OCI-M2 (cell line): ENCODE measurements at regions not wholly inside any gene's neighbourhood (a gene's known extent, or its start where the extent isn't known, plus 50 kb on each side); places are given as distances from the start of the nearest gene placed in this dataset.

Experiments used
- DNase-seq: peaks from one replicate; lab custom pipeline; 2025; ENCODE audit not compliant: unreplicated experiment; lab: John Stamatoyannopoulos, UW

DNA sequence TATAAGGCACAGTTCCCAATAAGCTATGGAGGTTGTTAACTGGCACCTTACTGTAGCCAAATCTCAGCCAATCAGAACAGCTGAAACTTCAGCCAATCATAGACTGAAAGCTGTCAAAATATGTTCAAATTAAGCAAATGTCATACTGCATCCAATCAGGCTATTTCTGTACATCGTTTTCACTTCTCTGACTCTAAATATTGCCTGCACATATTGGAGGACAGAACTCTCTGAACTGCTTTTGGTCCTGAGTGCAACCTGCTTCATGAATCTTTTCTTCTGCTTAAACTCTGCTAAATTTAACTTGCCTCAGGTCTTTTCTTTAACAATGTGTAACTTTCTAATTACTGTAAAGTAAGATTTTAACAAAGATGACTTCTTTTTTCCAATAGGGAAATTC, 1198.9 kb upstream of the PCDH7 start:
- no peak for DNase-seq

DNA sequence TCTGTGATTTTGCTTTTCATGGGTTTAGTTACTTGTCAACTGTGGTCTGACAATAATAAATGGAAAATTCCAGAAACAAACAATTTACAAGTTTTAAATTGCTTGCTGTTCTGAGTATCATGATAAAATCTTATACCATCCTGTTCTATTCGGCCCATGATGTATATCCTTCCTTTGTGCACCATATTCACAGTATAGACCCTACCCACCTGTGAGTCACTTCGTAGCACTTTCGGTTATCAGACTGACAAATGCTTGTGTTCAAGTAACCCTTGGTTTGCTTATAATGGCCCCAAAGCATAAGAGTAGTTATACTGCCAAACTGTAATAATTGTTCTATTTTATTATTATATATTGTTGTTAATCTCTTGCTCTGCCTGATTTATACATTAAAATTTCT, 1183.4 kb upstream of the PCDH7 start:
- DNase-seq, result no peak

DNA sequence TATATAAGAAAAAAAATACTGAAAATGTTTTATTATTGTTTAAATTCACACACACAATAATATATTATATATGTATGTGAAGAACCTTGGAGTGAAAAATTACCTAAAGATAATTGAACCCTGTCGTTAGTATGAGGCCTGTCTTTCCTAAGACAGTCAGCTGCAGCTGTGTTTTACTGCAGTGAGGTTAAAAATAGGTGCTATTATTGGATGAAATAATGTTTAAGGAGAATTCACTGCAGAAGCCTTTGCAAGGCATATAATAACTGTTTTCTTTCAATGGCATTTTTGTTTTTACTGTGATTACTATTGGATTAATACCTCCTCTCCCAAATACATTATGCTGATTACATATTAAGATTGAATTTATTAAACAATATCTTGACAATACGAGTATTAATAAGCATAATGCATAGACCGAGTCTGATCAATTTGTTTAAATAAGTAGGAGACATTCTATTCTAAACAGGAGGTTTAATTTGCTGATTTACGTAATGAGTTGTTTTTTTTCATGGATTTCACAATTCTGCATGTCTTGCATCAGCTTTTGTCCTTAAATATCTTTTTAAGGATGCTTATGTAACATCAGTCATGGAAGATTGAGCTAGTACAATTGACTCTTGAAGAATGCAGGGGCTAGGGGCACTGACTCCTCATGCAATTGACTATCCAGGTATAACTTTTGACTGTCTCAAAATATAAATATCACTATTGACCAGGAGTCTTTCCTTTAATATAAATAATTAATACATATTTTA, 1181.1 kb upstream of the PCDH7 start:
- DNase-seq, result no peak

DNA sequence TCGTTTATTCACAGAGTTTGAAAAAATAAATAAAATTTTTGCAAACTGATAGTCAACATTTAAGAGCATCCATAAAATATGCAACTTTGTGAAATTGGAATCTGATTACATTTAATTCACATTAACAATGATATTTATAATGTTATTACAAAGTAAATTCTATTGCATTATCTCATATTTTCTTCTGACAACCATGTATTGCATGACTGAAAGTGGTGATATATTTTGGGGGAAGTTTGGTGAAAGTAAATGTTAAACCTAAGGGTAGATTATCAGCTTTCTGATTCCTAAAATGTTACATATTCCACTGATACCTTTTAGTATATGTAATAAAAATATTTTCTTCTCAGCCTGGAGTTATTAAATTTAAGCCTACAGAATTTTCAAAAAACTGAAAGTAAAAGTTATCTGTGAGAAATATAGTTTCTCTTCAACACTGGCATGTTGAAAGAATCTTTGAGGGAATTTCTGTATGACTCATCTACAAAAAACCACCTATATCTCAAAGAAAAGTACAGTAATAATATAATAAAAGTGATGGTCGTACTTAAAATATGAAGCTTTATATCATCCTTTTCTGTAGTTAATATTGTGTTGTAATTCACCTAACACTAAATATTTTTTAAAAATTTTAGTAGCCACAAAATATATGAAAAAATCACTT, 1179.6 kb upstream of the PCDH7 start:
- no peak for DNase-seq

DNA sequence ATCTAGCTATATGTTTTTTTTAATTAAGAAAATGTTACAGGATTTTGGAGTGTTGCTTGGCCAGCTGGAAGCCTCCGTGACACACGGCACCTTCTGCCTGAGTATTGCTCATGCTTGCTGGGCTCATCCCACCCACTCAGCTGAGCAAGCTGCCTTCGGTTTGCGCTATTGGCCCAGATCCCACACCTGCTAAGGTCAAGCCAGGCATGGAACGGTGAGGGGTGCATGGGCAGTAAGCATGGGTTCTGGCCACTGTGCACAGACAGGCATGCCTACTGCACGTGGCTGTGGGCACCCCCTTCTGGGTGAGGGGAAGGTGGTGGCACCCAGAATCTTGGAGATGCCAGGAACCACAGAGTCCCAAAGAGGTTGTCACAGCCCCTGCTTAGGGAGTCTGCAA, 1178.4 kb upstream of the PCDH7 start:
- DNase-seq, result no peak

DNA sequence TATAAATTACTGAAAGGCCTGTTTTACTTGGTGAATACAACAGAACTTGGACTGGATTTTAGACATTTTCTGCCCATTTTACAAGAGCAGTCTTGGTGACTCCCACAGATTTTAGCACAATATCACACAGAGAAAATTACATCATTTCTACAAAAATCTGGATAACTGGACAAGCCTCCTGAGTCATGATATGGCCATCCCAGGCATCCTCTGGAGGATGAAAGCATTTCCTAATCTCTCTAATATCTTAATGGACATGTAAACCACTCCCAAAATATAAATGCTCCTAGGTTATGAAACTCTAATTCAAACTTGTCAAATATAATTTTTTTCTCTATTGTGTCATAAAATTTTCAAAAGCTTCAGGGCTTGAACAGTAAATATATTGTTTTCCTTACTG, 1170.8 kb upstream of the PCDH7 start:
- no peak for DNase-seq

DNA sequence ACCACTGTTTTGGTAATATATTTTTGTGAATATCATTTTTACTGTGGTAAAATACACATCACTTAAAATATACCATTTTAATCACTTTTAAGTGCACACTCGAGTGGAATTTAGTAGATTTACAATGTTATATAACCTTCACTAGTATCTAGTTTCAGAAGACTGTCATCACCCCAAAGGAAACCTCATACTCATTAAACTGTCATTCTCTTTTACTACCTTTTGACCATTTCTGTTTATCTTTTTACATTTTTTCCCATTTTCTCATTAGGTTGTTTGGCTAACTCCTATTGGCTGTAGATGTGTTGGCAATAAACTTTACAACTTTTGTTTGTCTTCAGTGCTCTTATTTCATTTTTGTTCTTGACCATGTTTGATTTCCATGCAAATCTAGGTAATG, 1168.3 kb upstream of the PCDH7 start:
- DNase-seq, result no peak

DNA sequence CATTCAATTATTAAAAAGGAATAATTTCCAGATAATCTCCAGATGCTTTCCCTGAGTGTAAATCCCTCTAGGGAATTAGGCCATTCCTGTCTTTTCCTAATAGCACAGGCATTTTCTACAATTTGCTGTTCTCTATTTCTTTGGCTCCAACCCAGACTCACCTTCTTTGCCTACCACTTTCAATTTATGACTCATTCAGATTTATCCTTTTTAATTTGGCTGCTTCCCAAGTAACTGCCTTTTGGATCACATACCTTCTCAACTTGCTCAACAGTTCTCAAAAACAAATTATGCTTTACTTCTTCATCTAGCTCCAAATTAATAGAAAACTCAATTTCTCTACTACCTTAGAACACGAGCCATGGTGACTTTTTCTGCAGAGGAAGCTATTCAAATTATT, 1166.3 kb upstream of the PCDH7 start:
- no peak for DNase-seq

DNA sequence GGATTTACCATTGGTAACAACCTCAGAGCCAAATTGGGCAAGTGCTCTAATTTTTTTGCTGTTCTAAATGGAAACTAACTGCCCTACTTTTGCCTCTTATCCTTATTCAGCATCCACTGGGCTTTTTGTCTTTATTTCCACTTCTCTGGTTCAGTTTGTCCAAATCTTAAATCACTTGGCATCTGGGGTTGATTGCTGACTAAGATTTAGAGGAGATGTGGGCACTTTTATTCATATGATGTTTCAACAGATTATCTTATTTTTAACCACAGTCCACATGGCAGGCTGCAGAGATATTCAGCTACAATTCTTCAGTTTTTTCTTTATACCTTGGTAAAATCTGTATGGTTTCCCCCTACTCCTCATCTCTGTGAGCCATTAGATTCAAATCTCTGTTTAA, 1161.4 kb upstream of the PCDH7 start:
- DNase-seq, result no peak

DNA sequence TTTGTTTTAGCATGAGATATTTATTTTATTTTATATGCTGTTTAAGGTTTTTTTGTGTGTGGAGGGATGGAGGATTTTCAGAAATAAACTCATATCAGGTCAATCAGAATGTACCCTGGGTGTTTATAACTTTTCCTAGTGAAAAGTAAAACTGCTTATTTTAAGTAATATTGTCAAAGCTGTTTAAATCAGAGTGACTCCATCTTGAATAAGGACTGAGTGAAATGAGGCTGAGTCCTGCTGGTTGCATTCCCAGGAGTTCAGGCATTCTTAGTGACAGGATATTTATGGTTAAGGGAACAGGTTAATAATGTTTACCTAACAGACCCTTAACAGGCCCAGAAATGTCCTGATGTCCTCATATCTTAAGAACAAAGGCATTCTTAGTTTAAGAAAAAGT, 1160.9 kb upstream of the PCDH7 start:
- DNase-seq, result no peak

DNA sequence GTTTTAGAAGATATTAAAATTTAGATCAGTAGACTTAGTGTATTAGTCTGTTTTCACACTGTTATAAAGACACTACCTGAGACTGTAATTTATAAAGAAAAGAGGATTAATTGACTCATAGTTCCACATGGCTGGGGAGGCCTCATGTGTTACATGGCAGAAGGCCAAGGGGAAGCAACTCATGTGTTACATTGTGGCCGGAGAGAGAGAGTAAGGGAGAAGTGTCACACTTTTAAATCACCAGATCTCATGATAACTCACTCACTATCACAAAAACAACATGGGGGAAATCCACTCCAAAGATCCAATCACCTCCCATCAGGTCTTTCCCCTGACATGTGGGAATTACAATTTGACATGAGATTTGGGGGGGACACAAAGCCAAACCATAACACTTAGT, 1159.7 kb upstream of the PCDH7 start:
- DNase-seq, result no peak

DNA sequence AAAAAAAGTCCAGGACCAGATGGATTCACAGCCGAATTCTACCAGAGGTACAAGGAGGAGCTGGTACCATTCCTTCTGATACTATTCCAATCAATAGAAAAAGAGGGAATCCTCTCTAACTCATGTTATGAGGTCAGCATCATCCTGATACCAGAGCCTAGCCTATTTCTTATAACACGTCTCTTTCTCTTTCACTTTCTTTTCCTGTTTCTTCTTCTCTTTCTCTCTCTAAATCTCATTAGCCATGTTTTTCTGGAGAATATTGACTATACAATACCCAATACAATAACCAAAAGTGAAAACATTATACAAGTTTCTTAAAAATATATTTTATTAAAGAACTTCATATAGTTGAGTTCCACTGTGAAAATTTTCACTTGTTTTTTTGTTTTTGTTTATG, 1154.9 kb upstream of the PCDH7 start:
- no peak for DNase-seq

DNA sequence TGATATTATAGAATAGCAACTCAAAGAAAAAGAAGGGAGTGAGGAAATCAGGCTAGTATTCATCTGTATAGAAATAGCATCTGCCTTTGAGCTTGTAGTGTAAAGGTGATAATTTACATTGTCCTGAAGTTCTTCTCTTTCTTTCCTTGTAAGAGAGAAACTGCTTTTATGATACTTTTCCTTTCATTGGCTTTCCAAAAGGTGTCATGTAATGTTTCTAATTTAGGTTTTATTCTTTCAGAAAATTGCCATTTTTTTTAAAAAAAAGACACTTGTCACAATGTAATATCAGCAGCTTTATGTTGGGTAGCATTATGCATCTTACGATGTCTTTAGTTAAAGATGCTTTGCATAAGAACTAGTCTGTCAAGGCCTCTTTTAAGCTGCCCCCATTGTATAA, 1153.8 kb upstream of the PCDH7 start:
- DNase-seq, result no peak

DNA sequence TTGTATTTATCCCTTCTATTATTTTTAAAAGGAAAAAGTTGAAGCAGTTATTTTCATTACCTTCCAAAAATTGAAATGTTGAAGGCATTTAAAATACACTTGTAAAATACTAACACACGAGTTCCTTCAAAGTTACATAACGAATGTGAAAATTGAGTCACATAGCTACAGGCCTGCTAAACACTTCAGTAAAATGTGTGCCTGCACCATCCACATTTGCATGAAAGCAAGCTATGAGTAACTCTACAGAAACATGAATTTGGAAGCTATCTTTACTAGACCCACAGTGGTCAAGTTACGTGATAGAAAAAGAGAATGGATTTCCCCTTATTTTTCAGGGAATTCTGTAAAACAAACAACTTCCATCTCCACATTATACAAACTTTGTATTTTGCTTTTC, 1148.8 kb upstream of the PCDH7 start:
- no peak for DNase-seq

DNA sequence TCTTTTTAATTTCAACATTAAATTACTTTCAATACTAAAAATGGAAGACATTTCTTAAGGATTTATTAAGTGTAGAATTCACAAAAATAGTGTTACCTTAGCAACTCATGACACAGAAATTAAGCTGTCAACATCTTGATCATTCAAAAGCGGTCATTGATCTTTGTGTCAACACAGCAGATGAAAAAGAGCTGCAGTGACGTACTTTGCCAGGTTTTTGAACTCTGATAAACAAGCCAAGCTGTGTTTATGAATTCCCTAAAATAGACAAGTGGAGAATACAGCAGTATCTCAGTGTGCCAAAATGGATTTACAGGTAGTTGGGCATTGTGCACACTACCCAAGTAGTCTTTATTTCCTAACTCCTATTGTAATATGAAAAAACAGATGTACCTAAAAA, 1141.8 kb upstream of the PCDH7 start:
- DNase-seq, result no peak

DNA sequence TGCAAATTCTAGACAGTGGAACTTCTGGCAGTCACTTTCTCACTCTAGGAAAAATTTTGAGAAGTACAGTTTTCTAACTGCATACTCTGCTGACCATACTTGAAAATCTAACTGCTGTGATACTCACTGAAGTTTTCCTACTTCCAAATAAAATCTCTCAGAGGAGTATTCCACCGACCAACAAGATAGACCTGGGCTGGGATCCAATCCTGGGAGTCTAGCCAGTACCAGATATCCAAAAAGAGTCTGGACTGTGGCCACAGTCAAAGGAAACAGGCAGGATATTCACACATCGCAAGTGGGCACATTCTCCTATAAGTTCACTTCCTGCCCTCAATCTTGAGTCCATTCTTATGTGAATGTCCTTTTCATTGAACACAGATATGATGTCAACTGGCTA, 1138.7 kb upstream of the PCDH7 start:
- DNase-seq, result no peak

DNA sequence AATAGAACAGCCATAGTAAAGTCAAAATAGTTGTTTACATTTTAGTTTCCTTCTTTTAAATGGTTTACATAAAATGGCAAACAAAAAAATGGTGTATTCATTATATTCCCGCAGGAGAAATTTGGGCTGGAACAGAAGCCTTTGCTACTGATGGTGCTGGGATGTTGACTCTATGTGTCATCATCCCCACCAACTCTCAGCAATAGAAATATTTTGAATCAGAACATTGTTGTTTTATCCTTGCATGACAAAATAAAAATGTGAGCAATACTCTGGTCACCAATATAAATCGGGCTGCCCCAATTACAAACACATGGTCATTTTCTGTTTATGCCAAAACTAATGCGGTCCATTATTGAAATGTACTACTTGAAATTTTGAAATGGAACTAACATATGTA, 1131.6 kb upstream of the PCDH7 start:
- DNase-seq, result no peak

DNA sequence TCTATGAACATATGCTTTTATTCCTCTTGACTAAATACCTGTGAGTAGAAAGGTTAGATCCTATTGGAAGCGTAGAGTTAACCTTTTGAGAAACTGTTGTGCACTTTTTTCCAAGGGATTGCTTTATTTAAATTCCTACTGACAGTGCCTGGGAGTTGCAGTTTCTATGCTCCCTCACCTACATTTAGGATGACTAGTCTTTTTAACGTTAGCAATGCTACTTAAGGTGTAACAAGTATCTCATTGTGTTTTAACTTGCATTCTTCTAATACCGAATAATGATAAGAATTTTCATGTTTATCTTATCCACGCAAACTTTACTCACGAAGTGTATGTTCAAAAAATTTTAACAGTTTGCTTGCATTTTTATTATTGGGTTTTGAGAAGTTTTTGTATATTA, 1123.9 kb upstream of the PCDH7 start:
- DNase-seq, result no peak

DNA sequence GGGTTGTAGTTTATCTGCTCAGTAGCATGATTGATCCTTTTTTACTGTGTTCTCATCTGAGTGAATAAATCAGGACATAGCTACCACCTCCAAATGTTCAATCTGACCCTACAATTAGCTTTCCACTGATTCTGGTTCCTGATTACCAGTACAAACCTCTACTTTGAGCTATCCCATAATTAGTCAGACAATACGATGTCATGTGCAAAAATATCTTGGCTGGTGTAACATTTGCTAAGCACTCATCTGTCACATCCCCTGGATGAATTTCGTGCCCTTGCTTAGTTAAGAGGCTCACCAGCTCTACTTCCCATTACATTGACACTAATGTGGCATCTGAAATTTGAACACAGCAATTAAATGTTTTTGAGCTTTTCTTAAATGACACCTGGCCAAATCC, 1101.0 kb upstream of the PCDH7 start:
- DNase-seq, result no peak

DNA sequence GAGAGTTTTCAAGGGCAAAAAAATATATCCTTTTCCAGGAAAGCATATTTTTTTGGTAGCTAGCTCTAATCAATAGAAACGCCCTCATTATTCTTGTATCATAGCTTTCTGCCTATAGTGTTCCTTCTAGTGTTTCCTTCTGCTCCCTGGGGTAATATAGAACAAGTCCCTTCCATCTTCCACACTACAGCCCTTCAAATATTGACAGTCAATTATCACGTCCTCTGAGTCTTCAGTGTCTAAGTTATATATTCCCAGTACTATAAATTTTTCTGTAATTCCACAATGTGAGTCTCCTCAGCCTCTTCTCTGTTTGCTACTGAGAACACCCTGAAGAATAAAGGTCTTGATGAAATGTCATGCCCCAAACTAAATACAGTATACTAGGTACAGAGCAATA, 1088.0 kb upstream of the PCDH7 start:
- no peak for DNase-seq

DNA sequence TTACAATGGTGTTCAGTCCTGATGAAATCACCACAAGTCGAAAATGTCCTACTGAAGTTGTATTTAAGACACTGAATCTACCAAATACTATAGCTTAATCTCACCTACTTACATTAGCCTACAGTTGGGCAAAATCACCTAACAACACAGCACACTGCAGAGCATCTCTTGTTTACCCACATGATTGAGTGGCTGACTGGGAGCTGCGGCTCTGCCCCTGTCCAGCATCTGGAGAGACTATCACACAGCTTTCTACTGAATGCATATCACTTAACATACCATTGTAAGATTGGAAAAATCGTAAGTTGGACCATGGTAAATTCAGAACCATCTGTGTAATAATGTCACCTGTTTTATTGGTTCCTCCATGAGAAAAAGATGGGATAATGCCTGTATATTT, 1083.2 kb upstream of the PCDH7 start:
- DNase-seq, result no peak

DNA sequence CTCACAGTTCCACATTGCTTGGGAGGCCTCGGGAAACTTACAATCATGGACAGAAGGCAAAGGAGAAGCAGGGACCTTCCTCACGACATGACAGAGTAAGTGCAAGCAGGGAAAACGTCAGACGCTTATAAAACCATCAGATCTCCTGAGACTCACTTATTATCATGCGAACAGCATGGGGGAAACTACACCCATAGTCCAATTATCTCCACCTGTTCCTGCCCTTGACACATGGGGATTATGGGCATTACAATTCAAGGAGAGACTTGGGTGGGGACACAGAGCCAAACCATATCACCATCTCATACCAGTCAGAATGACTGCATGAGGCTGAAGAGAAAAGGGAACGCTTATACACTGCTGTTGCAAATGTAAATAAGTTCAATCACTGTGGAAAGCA, 1066.9 kb upstream of the PCDH7 start:
- DNase-seq, result no peak

DNA sequence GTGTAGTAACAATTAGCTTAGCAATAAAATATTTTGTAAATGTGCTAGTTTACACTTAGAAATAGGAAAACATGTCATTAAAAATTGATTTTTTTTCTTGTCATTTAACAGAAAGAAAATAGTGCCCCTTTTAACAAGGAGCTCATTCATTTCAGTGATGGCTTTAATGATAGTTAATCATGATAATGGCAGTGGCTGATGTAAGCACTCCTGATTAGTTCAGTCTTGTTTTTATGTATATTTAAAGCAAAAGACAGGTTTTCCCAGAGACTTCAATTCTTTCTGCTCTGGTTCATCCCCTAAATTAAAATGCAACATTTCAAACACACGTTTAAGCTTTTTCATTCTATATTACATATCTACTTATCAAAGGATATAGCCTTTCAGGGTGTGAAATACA, 1039.5 kb upstream of the PCDH7 start:
- no peak for DNase-seq
